PC-3 (cell line): ENCODE measurements at regions not wholly inside any gene's neighbourhood (a gene's known extent, or its start where the extent isn't known, plus 50 kb on each side); places are given as distances from the start of the nearest gene placed in this dataset.

Experiments
- ATAC-seq: fragments of 200-7000 bp; cut with Tn5 transposase; 2 replicates; pipeline ENCODE4 v1.9.1; 2020; ENCODE audit warnings: mild to moderate bottlenecking, moderate library complexity
- BruUV-seq: library from RNA; stranded (reverse); fragments of 400-500 nt; replicated peaks from 2 replicates; lab custom pipeline; 2021; lab: Mats Ljungman, UMichigan
- CTCF ChIA-PET: fragments of 300-600 bp; sonication (Branson Sonifier 250); formaldehyde crosslinking; loops from one replicate; lab custom pipeline; 2022; ENCODE audit warnings: antibody characterized with exemption; lab: Charles Lee
- POLR2A ChIA-PET: fragments of 300-600 bp; sonication (Branson Sonifier 250); formaldehyde crosslinking; loops from one replicate; lab custom pipeline; 2022; ENCODE audit warnings: antibody characterized with exemption; ENCODE audit not compliant: unreplicated experiment; lab: Charles Lee
- DNase-seq: peaks from one replicate; pipeline ENCODE4 v3.0.0-alpha.2; 2015
- H2AFZ ChIP-seq: fragments of 300-600 bp; sonication (generic); 2 replicates; pipeline ENCODE4 v1.6.0; 2016; ENCODE audit warnings: antibody characterized with exemption, low read length
- H3F3A ChIP-seq: fragments of 300-600 bp; sonication (generic); one replicate; pipeline ENCODE4 v1.6.0; 2017; ENCODE audit warnings: antibody characterized with exemption, low read length, control low read depth, mild to moderate bottlenecking; ENCODE audit not compliant: unreplicated experiment
- H3K27ac ChIP-seq: fragments of 300-600 bp; sonication (generic); 2 replicates; pipeline ENCODE4 v1.5.1; 2016; ENCODE audit warnings: mild to moderate bottlenecking, low read length
- H3K27me3 ChIP-seq: fragments of 300-600 bp; sonication (generic); 2 replicates; pipeline ENCODE4 v1.6.1; 2016; ENCODE audit warnings: low read length, mixed read lengths
- H3K36me3 ChIP-seq: fragments of 300-600 bp; sonication (generic); 2 replicates; pipeline ENCODE4 v1.6.1; 2016; ENCODE audit warnings: low read depth, mixed run types, low read length, mixed read lengths
- H3K4me1 ChIP-seq: fragments of 300-600 bp; sonication (generic); 2 replicates; pipeline ENCODE4 v1.5.1; 2016; ENCODE audit warnings: low read length; ENCODE audit not compliant: insufficient read depth
- H3K4me2 ChIP-seq: fragments of 300-600 bp; sonication (generic); 2 replicates; pipeline ENCODE4 v1.6.0; 2016; ENCODE audit warnings: low read length
- H3K4me3 ChIP-seq: fragments of 300-600 bp; sonication (generic); 2 replicates; pipeline ENCODE4 v1.5.1; 2016; ENCODE audit warnings: mild to moderate bottlenecking, low read length, mixed read lengths
- H3K79me2 ChIP-seq: fragments of 300-600 bp; sonication (generic); 2 replicates; pipeline ENCODE4 v1.6.1; 2017; ENCODE audit warnings: low read length, mixed read lengths
- H3K9ac ChIP-seq: fragments of 300-600 bp; sonication (generic); 2 replicates; pipeline ENCODE4 v1.6.0; 2016; ENCODE audit warnings: mild to moderate bottlenecking, low read length
- H3K9me2 ChIP-seq: fragments of 300-600 bp; sonication (generic); replicated peaks from 2 replicates; pipeline ENCODE4 v1.6.1; 2016; ENCODE audit warnings: mixed run types, low read length, mixed read lengths
- H3K9me3 ChIP-seq: fragments of 300-600 bp; sonication (generic); 2 replicates; pipeline ENCODE4 v1.6.1; 2016; ENCODE audit warnings: low read length, mixed read lengths
- H4K20me1 ChIP-seq: fragments of 300-600 bp; sonication (generic); 2 replicates; pipeline ENCODE4 v1.6.1; 2016; ENCODE audit warnings: low read length, mixed read lengths
- EZH2 ChIP-seq: fragments of 300-600 bp; sonication (generic); IDR thresholded peaks from one replicate; pipeline ENCODE4 v1.6.1; 2017; ENCODE audit warnings: antibody characterized with exemption, mild to moderate bottlenecking, low read length; ENCODE audit not compliant: unreplicated experiment
- EZH2phosphoT487 ChIP-seq: fragments of 300-600 bp; sonication (generic); IDR thresholded peaks from 2 replicates; pipeline ENCODE4 v1.6.1; 2018; ENCODE audit warnings: mild to moderate bottlenecking, antibody characterized with exemption, low read length, borderline replicate concordance
- intact Hi-C: fragments of 100-400 bp; cut with micrococcal nuclease; formaldehyde crosslinking; loops from 2 replicates; pipeline ENCODE4 v1.9.0; 2023
- TF ChIP-seq, protein P1 (sequence below): fragments of 300-600 bp; sonication (generic); conservative IDR thresholded peaks from 2 replicates; pipeline ENCODE4 v1.5.1; 2017; ENCODE audit warnings: antibody characterized with exemption, low read depth, mild to moderate bottlenecking, low read length

GRCh38 chr6:113078791-113079190 is 731.7 kb downstream of the RFPL4B start:
- Histone ChIP-seq H3K36me3 (no peaks in the 10 kb centered on the region), H4K20me1 (no peaks in the 10 kb centered on the region), H3K4me3 (no peak overlapping the region), H3K9ac (no peak overlapping the region), H3K9me3 (no peaks in the 10 kb centered on the region), H3K4me1 (peaks cover 7% of the 10 kb centered on the region; the same call in 1 of the 2 replicates), H3K27ac (no peak overlapping the region), H3K9me2 (no peaks in the 10 kb centered on the region), H2AFZ (no peak overlapping the region), H3K4me2 (no peak overlapping the region), H3K27me3 (no peaks in the 10 kb centered on the region), H3F3A (no peaks in the 10 kb centered on the region), H3K79me2 (no peaks in the 10 kb centered on the region)
- intact Hi-C loops: no loop called here
- ChIA-PET CTCF (no interaction called here), POLR2A (no interaction called here)
- no TSS peak for BruUV-seq
- DNase-seq: no peak
- no peak for ATAC-seq
- no peak for TF ChIP-seq EZH2
- TF ChIP-seq, protein P1, sequence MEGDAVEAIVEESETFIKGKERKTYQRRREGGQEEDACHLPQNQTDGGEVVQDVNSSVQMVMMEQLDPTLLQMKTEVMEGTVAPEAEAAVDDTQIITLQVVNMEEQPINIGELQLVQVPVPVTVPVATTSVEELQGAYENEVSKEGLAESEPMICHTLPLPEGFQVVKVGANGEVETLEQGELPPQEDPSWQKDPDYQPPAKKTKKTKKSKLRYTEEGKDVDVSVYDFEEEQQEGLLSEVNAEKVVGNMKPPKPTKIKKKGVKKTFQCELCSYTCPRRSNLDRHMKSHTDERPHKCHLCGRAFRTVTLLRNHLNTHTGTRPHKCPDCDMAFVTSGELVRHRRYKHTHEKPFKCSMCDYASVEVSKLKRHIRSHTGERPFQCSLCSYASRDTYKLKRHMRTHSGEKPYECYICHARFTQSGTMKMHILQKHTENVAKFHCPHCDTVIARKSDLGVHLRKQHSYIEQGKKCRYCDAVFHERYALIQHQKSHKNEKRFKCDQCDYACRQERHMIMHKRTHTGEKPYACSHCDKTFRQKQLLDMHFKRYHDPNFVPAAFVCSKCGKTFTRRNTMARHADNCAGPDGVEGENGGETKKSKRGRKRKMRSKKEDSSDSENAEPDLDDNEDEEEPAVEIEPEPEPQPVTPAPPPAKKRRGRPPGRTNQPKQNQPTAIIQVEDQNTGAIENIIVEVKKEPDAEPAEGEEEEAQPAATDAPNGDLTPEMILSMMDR: no peak

DNA sequence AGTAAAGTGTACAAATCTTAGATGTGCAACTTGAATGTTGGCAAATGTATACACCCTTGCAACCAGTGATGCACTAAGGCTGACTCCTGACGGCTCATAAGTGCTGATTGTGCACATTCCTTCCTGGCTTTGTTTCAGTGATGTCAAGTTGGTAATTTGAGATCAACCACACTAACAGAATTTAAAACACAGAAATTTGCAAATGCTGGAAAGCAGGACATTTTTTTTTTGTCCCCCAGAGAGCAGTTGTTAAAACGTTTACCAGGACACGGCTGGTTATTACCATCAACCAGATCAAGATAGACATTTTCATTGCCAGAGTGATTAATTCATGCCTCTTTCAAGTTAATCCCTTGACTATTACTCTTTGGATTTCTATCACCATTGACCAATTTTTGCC is 735.6 kb downstream of the RFPL4B start:
- POLR2A ChIA-PET: no interaction called here
- no peaks in the 10 kb centered on the region for H3K27me3 ChIP-seq
- no peak overlapping the region for H3K4me2 ChIP-seq
- intact Hi-C loops: no loop called here
- H3K9me3 ChIP-seq: no peaks in the 10 kb centered on the region
- no peaks in the 10 kb centered on the region for H3K4me1 ChIP-seq
- ATAC-seq: no peak
- H3K4me3 ChIP-seq: no peak overlapping the region
- no peaks in the 10 kb centered on the region for H4K20me1 ChIP-seq
- H2AFZ ChIP-seq: no peak overlapping the region
- CTCF ChIA-PET: no interaction called here
- no peaks in the 10 kb centered on the region for H3F3A ChIP-seq
- no peak for DNase-seq
- TF ChIP-seq EZH2: no peak
- TF ChIP-seq EZH2phosphoT487: no peak
- TF ChIP-seq, protein P1: no peak
- no peaks in the 10 kb centered on the region for H3K9me2 ChIP-seq
- H3K27ac ChIP-seq: no peak overlapping the region
- no peaks in the 10 kb centered on the region for H3K36me3 ChIP-seq
- no TSS peak for BruUV-seq
- no peaks in the 10 kb centered on the region for H3K79me2 ChIP-seq
- no peak overlapping the region for H3K9ac ChIP-seq

- H3K36me3 ChIP-seq: no peaks in the 10 kb centered on the region
- H3F3A ChIP-seq: no peaks in the 10 kb centered on the region
- no peaks in the 10 kb centered on the region for H3K27me3 ChIP-seq
- ChIA-PET CTCF (no interaction called here), POLR2A (no interaction called here)
- no peak overlapping the region for H3K9ac ChIP-seq
- BruUV-seq: no TSS peak
- DNase-seq: no peak
- no peaks in the 10 kb centered on the region for H3K79me2 ChIP-seq
- H3K27ac ChIP-seq: no peak overlapping the region
- TF ChIP-seq, protein P1: no peak
- no peak for TF ChIP-seq EZH2phosphoT487
- no peak for TF ChIP-seq EZH2
- H4K20me1 ChIP-seq: no peaks in the 10 kb centered on the region
- H3K4me3 ChIP-seq: no peak overlapping the region
- no peak overlapping the region for H2AFZ ChIP-seq
- no peak for ATAC-seq
- H3K4me1 ChIP-seq: no peaks in the 10 kb centered on the region
- no peaks in the 10 kb centered on the region for H3K9me2 ChIP-seq
- no peak overlapping the region for H3K4me2 ChIP-seq
- H3K9me3 ChIP-seq: no peaks in the 10 kb centered on the region
- intact Hi-C loops: no loop called here
Measured at GRCh38 chr6:113083947-113084346, 736.8 kb downstream of the RFPL4B start.
